ENCODE measurements at regions not wholly inside any gene's neighbourhood (a gene's known extent, or its start where the extent isn't known, plus 50 kb on each side); places are given as distances from the start of the nearest gene placed in this dataset.

DNA sequence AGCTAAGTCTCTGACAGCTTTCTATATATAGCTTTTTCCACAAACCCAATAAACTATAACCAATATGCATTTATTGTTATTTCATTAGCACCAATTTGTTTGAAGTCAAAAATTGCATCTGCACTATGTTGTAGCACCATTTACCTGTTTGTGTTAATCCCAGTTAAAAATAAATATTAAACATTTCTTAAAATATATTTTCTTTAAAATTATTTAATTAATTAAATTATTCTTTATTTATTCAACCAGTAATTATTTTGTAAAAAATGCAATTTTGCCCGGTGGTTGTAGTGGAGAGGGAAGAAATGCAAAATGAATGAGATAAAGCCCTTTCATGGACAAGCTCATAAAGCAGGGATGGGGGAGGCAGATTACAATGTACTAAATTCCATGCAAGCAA is 1257.9 kb downstream of the PCDH17 start:
- H3K23ac ChIP-seq (ENCODE audit: low read length) = no peak overlapping the region
- H3K4me3 ChIP-seq (ENCODE audit: low read depth, low read length) = no peak overlapping the region
- no peaks in the 10 kb centered on the region for H3K4me1 ChIP-seq (ENCODE audit: control insufficient read depth in 1 of 2, insufficient read depth in 2 of 2, low read length in 2 of 2)
- H3K9ac ChIP-seq (ENCODE audit: low read length) = no peak overlapping the region
- no peak overlapping the region for H2BK120ac ChIP-seq (ENCODE audit: insufficient read depth, low read length, poor library complexity)
- no peak overlapping the region for H3K27ac ChIP-seq (ENCODE audit: low read depth, low read length)
- H2BK12ac ChIP-seq (ENCODE audit: low read length) = no peak overlapping the region
- no peak overlapping the region for H3K14ac ChIP-seq (ENCODE audit: low read length)
- no peaks in the 10 kb centered on the region for H3K27me3 ChIP-seq (ENCODE audit: insufficient read depth, low read length)
- H3K18ac ChIP-seq (ENCODE audit: low read length) = no peak overlapping the region
- H3K9me3 ChIP-seq (ENCODE audit: insufficient read depth, low read depth, low read length) = no peaks in the 10 kb centered on the region
- no peaks in the 10 kb centered on the region for H3K79me1 ChIP-seq (ENCODE audit: low read length)
- no peak overlapping the region for H3K4me2 ChIP-seq (ENCODE audit: low read length)
- no peaks in the 10 kb centered on the region for H3K36me3 ChIP-seq (ENCODE audit: control insufficient read depth in 1 of 2, insufficient read depth in 2 of 2, low read length in 2 of 2)
- no CpG with 5 or more reads among the region's 1 CpG for WGBS (ENCODE audit: extremely low coverage, insufficient coverage, insufficient read length)
- DNase-seq = no peak
- no peak overlapping the region for H4K91ac ChIP-seq (ENCODE audit: low read depth, low read length)
- no peak overlapping the region for H4K12ac ChIP-seq (ENCODE audit: low read depth, low read length)
- no peak overlapping the region for H2BK5ac ChIP-seq (ENCODE audit: low read depth, low read length, poor library complexity)
- H2AK5ac ChIP-seq (ENCODE audit: low read length) = no peak overlapping the region
- H3K79me2 ChIP-seq (ENCODE audit: control insufficient read depth, insufficient read depth, low read length, poor library complexity) = no peaks in the 10 kb centered on the region
- no peak overlapping the region for H3K4ac ChIP-seq (ENCODE audit: low read depth, low read length)
- H4K8ac ChIP-seq (ENCODE audit: low read depth, low read length) = no peak overlapping the region
- no peak overlapping the region for H2AFZ ChIP-seq (ENCODE audit: insufficient read depth, low read length, poor library complexity)

DNA sequence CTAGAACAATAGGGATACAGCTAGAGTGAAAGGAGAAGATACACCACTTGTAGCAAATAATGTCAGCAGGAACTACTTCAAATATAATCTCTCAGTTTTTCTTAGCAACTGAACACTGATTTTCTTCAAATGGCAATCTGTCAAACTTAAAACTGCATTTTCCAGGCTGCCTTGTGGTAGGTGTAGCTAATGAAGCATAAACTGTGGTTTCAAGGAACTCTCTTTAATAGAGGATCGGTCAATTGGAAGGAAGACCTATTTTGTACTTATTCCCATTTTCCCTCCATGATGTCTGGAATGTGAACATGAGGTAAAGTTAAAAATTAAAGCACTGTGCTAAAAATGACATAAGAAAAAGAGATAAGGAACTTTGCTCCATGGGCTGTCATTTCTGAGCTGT is 1261.9 kb downstream of the PCDH17 start:
- Histone ChIP-seq H3K4me1 (ENCODE audit: control insufficient read depth in 1 of 2, insufficient read depth in 2 of 2, low read length in 2 of 2) (no peaks in the 10 kb centered on the region), H3K79me2 (ENCODE audit: control insufficient read depth, insufficient read depth, low read length, poor library complexity) (no peaks in the 10 kb centered on the region), H3K36me3 (ENCODE audit: control insufficient read depth in 1 of 2, insufficient read depth in 2 of 2, low read length in 2 of 2) (no peaks in the 10 kb centered on the region), H2AFZ (ENCODE audit: insufficient read depth, low read length, poor library complexity) (no peak overlapping the region), H4K12ac (ENCODE audit: low read depth, low read length) (no peak overlapping the region), H3K27me3 (ENCODE audit: insufficient read depth, low read length) (no peaks in the 10 kb centered on the region), H2BK120ac (ENCODE audit: insufficient read depth, low read length, poor library complexity) (no peak overlapping the region), H3K4me2 (ENCODE audit: low read length) (no peak overlapping the region), H3K9me3 (ENCODE audit: insufficient read depth, low read depth, low read length) (no peaks in the 10 kb centered on the region), H3K9ac (ENCODE audit: low read length) (no peak overlapping the region), H2BK12ac (ENCODE audit: low read length) (no peak overlapping the region), H3K18ac (ENCODE audit: low read length) (no peak overlapping the region), H3K23ac (ENCODE audit: low read length) (no peak overlapping the region), H2AK5ac (ENCODE audit: low read length) (no peak overlapping the region), H3K14ac (ENCODE audit: low read length) (no peak overlapping the region), H2BK5ac (ENCODE audit: low read depth, low read length, poor library complexity) (no peak overlapping the region), H3K4ac (ENCODE audit: low read depth, low read length) (no peak overlapping the region), H4K8ac (ENCODE audit: low read depth, low read length) (no peak overlapping the region), H3K4me3 (ENCODE audit: low read depth, low read length) (no peak overlapping the region), H3K27ac (ENCODE audit: low read depth, low read length) (no peak overlapping the region), H4K91ac (ENCODE audit: low read depth, low read length) (no peak overlapping the region), H3K79me1 (ENCODE audit: low read length) (no peaks in the 10 kb centered on the region)
- no CpG with 5 or more reads among the region's 1 CpG for WGBS (ENCODE audit: extremely low coverage, insufficient coverage, insufficient read length)
- DNase-seq = no peak

DNA sequence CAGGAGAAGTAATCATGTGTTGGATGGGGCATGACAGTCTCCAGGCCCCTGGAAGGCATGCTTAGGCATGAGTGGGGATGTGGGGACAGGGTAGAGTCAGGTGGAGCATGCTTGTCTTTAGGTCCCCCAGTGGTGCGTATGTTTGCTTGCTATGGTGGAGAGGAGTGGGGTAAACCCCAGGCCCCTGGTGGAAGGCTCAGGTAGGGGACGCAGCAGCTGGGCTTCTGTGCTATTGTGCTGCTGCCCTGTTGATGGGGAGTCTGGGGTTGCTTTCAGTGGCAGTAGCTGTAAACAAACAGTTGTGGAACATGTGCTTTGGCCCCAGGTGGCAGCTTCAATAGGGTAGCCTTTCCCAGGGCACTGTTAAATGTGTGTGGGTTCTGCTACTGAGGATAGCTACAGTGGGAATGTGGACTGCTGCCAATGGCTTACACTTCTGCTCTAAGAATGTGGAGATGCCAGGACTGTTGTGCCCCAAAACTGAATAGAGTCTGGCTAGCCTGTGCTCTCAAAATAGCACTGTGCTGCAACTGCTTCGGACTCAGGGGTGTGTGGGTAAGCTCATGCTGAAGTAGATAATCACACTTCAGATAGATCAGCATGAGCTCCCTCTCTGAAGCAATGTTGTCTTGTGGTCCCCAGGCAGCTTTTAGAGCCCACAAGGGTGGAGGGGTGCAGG is 1257.3 kb downstream of the DIAPH3 start:
- Histone ChIP-seq H3K14ac (ENCODE audit: low read length) (no peak overlapping the region), H2AK5ac (ENCODE audit: low read length) (no peak overlapping the region), H3K4ac (ENCODE audit: low read depth, low read length) (no peak overlapping the region), H3K27ac (ENCODE audit: low read depth, low read length) (no peak overlapping the region), H4K12ac (ENCODE audit: low read depth, low read length) (no peak overlapping the region), H3K79me1 (ENCODE audit: low read length) (no peaks in the 10 kb centered on the region), H3K79me2 (ENCODE audit: control insufficient read depth, insufficient read depth, low read length, poor library complexity) (no peaks in the 10 kb centered on the region), H2AFZ (ENCODE audit: insufficient read depth, low read length, poor library complexity) (no peak overlapping the region), H3K36me3 (ENCODE audit: control insufficient read depth in 1 of 2, insufficient read depth in 2 of 2, low read length in 2 of 2) (no peaks in the 10 kb centered on the region), H2BK120ac (ENCODE audit: insufficient read depth, low read length, poor library complexity) (no peak overlapping the region), H4K8ac (ENCODE audit: low read depth, low read length) (no peak overlapping the region), H3K27me3 (ENCODE audit: insufficient read depth, low read length) (no peaks in the 10 kb centered on the region), H3K4me2 (ENCODE audit: low read length) (no peak overlapping the region), H4K91ac (ENCODE audit: low read depth, low read length) (no peak overlapping the region), H3K23ac (ENCODE audit: low read length) (no peak overlapping the region), H3K4me3 (ENCODE audit: low read depth, low read length) (no peak overlapping the region), H3K9me3 (ENCODE audit: insufficient read depth, low read depth, low read length) (no peaks in the 10 kb centered on the region), H2BK12ac (ENCODE audit: low read length) (no peak overlapping the region), H3K9ac (ENCODE audit: low read length) (no peak overlapping the region), H3K18ac (ENCODE audit: low read length) (no peak overlapping the region), H3K4me1 (ENCODE audit: control insufficient read depth in 1 of 2, insufficient read depth in 2 of 2, low read length in 2 of 2) (no peaks in the 10 kb centered on the region), H2BK5ac (ENCODE audit: low read depth, low read length, poor library complexity) (no peak overlapping the region)
- no peak for DNase-seq
- whole genome bisulfite sequencing (ENCODE audit: extremely low coverage, insufficient coverage, insufficient read length) = no CpG with 5 or more reads among the region's 3 CpGs

DNA sequence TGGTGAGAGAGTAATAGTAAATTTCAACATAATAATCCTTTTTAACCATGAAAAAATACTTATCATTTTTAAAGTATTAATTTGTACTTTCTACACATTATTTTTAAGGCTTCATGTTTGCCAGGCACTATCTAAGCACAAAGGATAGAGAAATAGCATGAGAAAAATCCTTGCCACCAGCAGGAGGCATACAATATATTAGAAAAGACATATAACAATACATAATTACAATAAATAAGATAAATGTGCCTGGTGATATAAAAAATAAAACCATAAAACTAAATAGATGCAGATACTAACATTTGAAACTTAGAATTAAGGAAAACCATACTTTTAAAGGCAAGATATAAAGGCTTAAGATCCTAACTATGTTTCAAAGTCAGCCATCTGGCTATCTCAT is 1256.4 kb downstream of the DIAPH3 start:
- Histone ChIP-seq H2BK12ac (ENCODE audit: low read length) (no peak overlapping the region), H4K8ac (ENCODE audit: low read depth, low read length) (no peak overlapping the region), H3K36me3 (ENCODE audit: control insufficient read depth in 1 of 2, insufficient read depth in 2 of 2, low read length in 2 of 2) (no peaks in the 10 kb centered on the region), H3K18ac (ENCODE audit: low read length) (no peak overlapping the region), H2AK5ac (ENCODE audit: low read length) (no peak overlapping the region), H3K4me3 (ENCODE audit: low read depth, low read length) (no peak overlapping the region), H3K23ac (ENCODE audit: low read length) (no peak overlapping the region), H3K9me3 (ENCODE audit: insufficient read depth, low read depth, low read length) (no peaks in the 10 kb centered on the region), H3K4me1 (ENCODE audit: control insufficient read depth in 1 of 2, insufficient read depth in 2 of 2, low read length in 2 of 2) (no peaks in the 10 kb centered on the region), H3K27me3 (ENCODE audit: insufficient read depth, low read length) (no peaks in the 10 kb centered on the region), H3K79me2 (ENCODE audit: control insufficient read depth, insufficient read depth, low read length, poor library complexity) (no peaks in the 10 kb centered on the region), H3K4me2 (ENCODE audit: low read length) (no peak overlapping the region), H3K27ac (ENCODE audit: low read depth, low read length) (no peak overlapping the region), H3K14ac (ENCODE audit: low read length) (no peak overlapping the region), H2BK5ac (ENCODE audit: low read depth, low read length, poor library complexity) (no peak overlapping the region), H3K79me1 (ENCODE audit: low read length) (no peaks in the 10 kb centered on the region), H2AFZ (ENCODE audit: insufficient read depth, low read length, poor library complexity) (no peak overlapping the region), H2BK120ac (ENCODE audit: insufficient read depth, low read length, poor library complexity) (no peak overlapping the region), H4K91ac (ENCODE audit: low read depth, low read length) (no peak overlapping the region), H3K4ac (ENCODE audit: low read depth, low read length) (no peak overlapping the region), H3K9ac (ENCODE audit: low read length) (no peak overlapping the region), H4K12ac (ENCODE audit: low read depth, low read length) (no peak overlapping the region)
- DNase-seq = no peak

Measured in trophoblast cell (in vitro differentiated cells and primary cell).